ENCODE measurements at regions not wholly inside any gene's neighbourhood (a gene's known extent, or its start where the extent isn't known, plus 50 kb on each side); places are given as distances from the start of the nearest gene placed in this dataset.

DNA sequence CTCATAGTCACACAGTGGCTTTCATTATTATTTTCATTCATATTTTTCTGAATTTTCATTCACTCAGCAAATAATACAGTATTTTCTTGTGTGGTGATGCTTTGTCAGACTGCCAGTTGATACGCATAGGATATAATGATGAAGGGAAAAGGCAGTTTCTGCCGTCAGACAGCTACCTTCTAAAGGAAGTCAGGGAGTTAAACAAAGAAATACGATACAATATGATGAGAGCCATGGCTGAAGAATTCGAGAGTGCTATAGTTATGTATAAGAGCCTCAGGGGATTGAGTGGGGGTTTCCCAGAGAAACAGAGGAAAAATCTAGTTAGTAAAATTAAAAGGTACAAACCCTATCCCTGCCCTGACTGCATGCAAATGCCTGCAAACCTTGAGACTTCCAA is 479.1 kb downstream of the OLFM4 start:
- DNase-seq (ENCODE audit: low spot score), result no peak

DNA sequence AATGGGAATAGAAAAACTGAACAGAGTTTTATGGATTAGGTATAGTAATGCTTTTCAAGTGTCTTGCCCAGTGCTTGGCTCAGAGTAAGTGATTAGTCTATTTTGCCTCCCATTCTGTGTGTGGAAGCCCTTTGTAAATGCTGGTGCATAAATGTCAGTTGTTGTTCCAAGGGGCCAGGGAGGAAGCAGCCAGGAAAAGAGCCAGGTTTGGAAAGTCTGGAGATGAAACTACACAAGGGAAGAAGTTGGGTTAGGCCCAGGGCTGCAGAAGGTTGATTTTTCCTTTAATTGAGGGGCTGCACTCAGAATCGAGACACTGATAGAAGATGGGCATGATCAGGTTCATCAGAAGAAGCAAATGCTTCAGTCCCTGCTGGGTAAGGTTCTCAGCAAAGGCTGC is 484.0 kb downstream of the OLFM4 start:
- no peak for DNase-seq (ENCODE audit: low spot score)

GRCh38 chr13:53513226-53513625 is 484.6 kb downstream of the OLFM4 start:
- DNase-seq (ENCODE audit: low spot score), result no peak

DNA sequence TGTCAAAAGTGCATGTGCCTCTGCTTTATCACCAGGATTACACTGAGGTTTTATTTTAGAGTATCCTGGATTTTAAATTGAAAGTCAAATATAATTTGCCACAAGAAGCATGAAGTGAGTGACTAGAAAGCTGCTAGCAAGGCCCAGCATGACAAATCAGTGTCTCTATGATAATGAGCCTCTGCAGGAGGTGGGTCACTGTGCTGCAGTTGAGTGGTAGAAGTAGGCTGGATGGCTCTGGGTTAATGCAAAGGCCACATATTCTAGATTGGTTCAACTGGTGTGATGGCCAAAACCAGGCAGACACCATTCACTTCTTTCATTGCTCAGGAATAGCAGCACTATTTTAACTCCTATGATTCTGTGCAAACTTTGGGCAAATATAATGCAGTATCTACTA is 491.5 kb downstream of the OLFM4 start:
- DNase-seq (ENCODE audit: low spot score), result no peak

GRCh38 chr13:53522034-53522433 is 493.4 kb downstream of the OLFM4 start:
- no peak for DNase-seq (ENCODE audit: low spot score)

- DNase-seq (ENCODE audit: low spot score), result no peak
These were observed 509.0 kb downstream of the OLFM4 start for GRCh38 chr13:53537586-53537985.

DNA sequence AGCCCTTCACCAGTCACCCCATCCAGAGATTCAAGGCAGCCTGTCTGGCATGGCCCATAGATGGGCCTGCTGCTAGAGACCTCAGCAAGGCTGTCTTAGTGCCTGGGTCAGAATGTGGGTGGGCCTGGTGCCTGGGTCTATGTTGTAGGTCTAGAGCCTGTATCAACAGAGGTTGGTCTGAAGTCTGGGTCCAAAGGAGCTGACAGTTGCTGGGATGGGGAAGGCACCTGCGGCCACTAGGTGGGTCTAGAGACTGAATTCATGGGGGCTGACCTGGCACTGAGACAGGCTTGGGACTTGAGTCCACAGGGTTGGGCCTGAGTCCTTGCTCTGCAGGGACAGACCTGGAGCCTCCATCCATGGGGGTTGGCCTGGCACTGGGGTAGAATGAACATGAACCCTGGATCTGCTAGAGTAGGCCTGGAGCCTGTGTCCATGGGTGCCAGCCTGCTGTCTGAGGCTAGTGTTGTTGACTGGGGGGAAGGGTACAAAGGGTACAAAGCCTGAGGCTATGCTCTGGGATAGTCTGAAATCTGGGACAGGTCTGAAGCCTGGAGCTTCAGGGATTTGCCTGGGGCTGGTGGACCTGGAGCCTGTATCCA is 516.8 kb downstream of the OLFM4 start:
- no peak for DNase-seq (ENCODE audit: low spot score)

GRCh38 chr13:53560556-53560955 is 531.9 kb downstream of the OLFM4 start:
- no peak for DNase-seq (ENCODE audit: low spot score)

DNA sequence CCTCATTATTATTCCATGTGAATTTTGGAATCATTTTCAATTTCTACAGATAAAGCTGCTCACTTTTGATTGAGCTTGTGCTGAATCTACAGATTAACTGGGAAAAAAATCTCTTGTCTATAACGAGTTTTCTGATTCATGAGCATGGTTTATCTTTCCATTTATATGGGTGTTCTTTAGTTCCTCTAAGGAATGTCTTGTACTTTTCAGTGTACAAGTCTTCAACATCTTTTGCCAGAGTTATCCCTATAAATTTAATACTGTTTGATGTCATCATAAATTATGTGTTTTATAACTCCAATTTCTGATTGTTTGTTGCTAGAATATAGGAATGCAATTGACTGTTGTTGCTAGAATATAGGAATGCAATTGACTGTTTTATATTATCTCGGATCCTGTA is 533.8 kb downstream of the OLFM4 start:
- DNase-seq (ENCODE audit: low spot score), result no peak

DNA sequence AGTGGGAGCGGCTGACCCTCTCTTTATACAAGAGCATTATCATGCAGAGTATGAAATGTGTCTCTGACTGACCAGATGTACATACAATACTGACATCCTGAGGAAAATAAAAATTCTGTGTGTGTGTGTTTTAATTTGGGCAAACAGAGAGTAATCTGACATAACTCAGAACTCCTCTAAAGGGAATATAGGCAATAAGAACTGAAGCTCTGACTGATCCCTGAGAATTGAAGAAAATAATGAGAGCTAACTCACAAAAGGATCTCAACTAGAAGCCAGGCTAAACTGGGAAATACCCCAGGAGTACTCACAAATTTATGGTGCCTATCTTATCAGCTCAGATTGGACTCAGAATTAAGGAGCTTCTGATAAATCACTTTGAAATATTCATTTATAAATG is 539.9 kb downstream of the OLFM4 start:
- no peak for DNase-seq (ENCODE audit: low spot score)

DNA sequence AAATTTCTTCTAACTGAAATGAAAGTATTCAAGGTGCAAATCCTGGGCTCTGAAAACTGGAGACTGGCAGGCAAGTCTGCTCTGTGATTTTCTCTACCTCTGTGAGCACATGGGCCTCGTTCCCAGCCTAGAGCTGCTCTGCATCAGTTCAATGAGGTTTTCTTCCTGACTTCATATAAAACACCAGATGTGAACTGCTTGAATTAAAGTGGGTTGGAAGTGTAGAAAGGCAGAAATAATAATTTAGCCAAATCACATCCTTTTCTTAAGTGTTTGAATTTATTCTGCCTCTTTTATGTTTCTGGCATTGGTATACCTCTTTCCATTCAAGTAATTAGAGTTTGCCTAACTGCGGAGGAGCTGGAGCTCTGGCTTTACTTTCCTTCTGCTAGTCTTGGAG is 540.8 kb downstream of the OLFM4 start:
- no peak for DNase-seq (ENCODE audit: low spot score)

GRCh38 chr13:53601113-53601512 is 572.5 kb downstream of the OLFM4 start:
- no peak for DNase-seq (ENCODE audit: low spot score)

- DNase-seq (ENCODE audit: low spot score), result no peak
These were observed 576.7 kb downstream of the OLFM4 start for GRCh38 chr13:53605326-53605725.

DNA sequence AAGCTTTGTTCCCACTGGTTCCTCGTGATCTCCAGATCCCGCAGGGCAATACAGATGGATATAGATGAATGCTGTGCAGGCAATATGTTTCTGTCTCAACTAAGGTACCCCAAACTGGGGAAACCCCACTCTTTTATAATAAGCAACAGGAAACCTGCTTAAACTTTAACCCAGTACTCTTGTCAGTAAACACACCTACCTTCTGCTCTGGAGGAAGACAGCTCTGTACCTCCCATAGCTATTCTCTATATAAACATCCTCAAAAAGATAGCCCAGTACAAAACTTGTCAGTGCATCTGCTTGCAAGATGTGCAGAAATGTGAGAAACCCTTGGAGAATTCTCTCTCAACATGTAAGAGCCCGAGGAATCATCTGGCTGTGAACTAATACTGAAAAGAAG is 583.6 kb downstream of the OLFM4 start:
- DNase-seq (ENCODE audit: low spot score), result no peak

GRCh38 chr13:53622456-53622855 is 593.8 kb downstream of the OLFM4 start:
- no peak for DNase-seq (ENCODE audit: low spot score)

DNA sequence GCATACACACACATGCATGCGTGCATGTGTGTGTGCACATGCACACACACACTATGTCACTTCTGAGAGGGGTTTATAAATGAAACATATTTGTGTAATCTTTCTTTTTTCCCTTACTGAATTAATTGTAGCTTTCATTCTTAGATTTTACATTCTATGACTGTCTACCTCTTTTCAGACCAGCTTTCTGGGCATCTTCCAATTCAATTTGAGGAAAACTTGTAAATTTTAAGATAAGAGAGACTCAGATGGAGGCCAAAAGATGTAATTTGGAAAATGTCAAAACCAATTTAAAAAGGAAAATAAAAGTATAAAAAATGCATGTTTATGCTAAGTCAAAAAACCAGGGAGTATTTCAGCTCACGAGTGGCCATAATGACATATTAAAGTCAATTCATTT is 594.5 kb downstream of the OLFM4 start:
- DNase-seq (ENCODE audit: low spot score), result no peak

DNA sequence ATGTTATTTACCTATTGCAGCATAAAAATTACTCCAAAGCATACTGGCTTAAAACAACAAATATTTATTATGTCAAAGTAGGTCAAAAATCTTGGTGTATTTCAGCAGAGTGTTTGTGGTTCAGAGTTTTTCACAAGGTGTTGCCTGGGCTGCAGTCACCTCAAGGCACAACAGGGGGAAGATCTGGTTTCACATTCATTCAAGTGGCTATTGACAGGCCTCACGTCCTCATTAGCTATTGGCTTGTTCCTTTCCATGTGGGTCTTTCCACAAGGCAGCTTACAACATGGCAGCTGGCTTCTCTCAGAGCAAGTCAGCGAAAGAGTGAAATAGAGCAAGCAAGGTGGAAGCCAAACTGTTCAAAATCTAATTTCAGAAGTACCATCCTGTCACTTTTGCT is 602.9 kb downstream of the OLFM4 start:
- no peak for DNase-seq (ENCODE audit: low spot score)

DNA sequence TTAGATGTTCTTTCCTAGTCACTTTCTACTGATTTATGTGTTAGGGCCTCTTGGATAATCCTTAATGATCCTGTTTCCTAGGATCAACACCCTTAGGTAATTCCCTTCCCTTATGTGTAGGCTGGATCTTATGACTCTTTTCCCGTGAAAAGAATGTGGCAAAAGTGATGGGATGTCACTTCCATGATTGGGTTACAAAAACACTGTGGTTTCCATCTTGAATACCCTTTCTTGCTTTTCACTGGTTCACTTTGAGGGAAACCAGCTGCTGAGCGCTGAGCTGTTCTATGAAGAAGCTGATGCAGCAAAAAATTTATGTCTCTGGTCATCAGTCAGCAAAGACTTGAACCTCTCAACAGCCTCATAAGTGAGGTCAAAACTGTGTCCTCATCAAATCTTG is 609.4 kb downstream of the OLFM4 start:
- no peak for DNase-seq (ENCODE audit: low spot score)

DNA sequence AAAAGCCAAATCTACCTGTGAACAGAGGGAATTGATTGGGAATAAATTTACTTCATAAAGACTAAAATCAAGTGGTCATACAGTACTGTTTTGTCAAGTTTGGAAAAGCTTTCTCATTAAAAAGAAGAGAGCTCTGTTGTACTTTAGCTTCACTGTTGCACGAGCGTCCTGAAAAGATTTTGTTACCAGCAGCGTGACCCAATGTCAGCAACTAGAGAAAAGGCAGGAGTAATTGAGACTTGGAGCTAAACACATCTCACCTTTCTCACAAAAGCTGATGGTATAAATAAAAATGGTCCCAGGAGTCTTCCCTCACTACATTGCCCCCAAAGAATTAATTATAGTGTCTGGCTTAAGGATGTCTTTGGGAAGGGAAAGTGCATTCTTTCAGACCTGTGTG is 613.7 kb downstream of the OLFM4 start:
- DNase-seq (ENCODE audit: low spot score), result no peak

DNA sequence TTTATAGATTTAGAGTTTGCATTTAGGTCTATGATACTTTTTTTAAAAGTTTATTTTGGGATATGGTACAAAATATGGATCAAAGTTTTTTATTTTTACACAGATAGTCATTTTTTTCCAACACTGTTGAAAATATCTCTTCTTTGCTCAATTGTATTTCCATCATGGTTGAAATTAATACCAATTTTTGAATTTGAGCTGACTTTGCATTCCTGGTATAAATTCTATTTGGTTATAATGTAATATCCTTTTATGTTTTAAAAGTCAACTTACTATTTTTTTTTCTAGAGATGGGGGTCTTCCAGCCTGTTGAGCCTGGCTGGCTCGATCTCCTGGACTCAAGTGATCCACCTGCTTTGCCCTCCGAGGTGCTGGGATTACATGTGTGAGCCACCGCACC is 620.1 kb downstream of the OLFM4 start:
- DNase-seq (ENCODE audit: low spot score), result no peak

GRCh38 chr13:53672005-53672404 is 643.4 kb downstream of the OLFM4 start:
- DNase-seq (ENCODE audit: low spot score), result no peak

DNA sequence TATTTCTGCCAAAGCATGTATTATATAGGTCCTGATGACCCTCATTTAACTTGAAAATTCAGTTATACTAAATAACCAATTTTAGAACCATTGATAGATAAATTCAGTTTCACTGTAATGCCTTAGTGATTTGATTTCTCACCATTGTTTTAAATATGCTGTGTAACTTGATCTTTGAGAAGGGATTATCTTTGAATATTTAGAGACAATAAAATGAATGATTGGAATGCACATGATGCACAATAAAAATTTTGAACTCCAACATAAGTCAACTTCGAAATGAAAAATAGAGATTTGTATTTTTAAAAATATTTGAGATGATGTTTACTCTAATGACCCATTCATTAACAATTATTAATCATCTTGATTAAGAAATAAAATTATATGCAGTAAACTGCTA is 654.5 kb downstream of the OLFM4 start:
- no peak for DNase-seq (ENCODE audit: low spot score)

DNA sequence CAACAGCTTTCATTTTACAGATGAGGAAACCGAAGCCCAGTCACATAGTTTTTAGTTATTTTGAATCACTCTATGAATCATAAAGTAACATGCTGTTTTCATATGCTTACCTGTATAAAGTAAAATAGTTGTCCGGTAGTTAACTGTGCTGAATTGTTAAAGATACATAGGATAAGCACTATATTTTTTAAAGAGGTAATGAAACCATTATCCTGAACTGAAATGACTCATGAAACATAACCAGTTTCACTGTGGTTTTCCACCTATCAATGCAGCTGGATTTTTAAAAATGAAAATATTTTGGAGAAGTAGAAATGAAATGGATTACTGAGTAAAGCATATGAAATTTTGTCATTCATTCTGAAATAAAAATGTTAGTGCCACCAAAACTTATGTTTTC is 655.0 kb downstream of the OLFM4 start:
- no peak for DNase-seq (ENCODE audit: low spot score)

DNA sequence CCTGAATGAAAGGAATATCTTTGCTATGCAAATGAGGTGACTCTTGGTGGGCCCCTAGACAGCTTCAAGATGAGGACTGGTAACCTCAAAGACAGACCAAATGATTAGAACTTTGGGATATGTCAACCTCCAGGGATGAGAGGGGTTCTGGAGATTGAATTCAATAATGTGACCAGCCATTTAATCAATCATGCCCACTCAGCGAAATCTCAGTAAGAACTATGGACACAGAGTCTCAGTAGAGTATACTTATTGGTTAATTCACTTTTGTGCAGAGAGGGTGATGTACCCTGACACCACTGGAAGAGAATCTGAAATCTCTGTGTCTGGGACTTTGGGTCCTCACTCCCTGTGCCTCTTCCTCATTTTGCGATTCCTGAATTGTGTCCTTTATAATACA is 662.8 kb downstream of the OLFM4 start:
- DNase-seq (ENCODE audit: low spot score), result no peak
